ENCODE measurements at regions not wholly inside any gene's neighbourhood (a gene's known extent, or its start where the extent isn't known, plus 50 kb on each side); places are given as distances from the start of the nearest gene placed in this dataset.

DNA sequence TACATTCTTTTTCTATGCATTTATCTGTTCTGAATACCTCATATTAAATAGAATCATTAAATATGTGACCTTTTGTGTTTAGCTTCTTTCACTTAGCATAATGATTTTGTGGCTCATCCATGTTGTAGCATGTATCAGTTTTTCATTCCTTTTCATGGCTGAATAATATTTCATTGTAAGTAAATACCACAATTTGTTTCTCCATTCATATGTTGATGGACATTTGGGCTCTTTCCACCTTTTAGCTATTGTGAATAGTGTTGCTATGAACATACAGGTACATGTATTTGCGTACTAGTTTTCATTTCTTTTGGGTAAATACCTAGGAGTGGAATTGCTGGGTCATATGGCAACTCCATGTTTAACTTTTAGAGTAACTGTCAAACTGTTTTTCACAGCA is 85.1 kb downstream of the GNL3L start:
- TF ChIP-seq, protein P1, sequence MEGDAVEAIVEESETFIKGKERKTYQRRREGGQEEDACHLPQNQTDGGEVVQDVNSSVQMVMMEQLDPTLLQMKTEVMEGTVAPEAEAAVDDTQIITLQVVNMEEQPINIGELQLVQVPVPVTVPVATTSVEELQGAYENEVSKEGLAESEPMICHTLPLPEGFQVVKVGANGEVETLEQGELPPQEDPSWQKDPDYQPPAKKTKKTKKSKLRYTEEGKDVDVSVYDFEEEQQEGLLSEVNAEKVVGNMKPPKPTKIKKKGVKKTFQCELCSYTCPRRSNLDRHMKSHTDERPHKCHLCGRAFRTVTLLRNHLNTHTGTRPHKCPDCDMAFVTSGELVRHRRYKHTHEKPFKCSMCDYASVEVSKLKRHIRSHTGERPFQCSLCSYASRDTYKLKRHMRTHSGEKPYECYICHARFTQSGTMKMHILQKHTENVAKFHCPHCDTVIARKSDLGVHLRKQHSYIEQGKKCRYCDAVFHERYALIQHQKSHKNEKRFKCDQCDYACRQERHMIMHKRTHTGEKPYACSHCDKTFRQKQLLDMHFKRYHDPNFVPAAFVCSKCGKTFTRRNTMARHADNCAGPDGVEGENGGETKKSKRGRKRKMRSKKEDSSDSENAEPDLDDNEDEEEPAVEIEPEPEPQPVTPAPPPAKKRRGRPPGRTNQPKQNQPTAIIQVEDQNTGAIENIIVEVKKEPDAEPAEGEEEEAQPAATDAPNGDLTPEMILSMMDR (IDR thresholded peaks at IDR 0.05), result no peak
- no peak for TF ChIP-seq POLR2A (IDR thresholded peaks at IDR 0.05)
